ENCODE measurements at regions not wholly inside any gene's neighbourhood (a gene's known extent, or its start where the extent isn't known, plus 50 kb on each side); places are given as distances from the start of the nearest gene placed in this dataset.

GRCh38 chr17:55572599-55572998 is 61.3 kb upstream of the SMIM36 start:
- TF ChIP-seq CTCF (optimal IDR thresholded peaks at IDR 0.05 in 1 of 3, IDR thresholded peaks at IDR 0.05 in 1 of 3, conservative IDR thresholded peaks at IDR 0.05 in 1 of 3; ENCODE audit: extremely low read depth in 1 of 3, insufficient read depth in 2 of 3, low read length in 3 of 3) (no peak), EZH2 (IDR thresholded peaks at IDR 0.05; ENCODE audit: low read length) (no peak)

All from keratinocyte (primary cell).